Fibroblast of lung (primary cell): ENCODE measurements at regions not wholly inside any gene's neighbourhood (a gene's known extent, or its start where the extent isn't known, plus 50 kb on each side); places are given as distances from the start of the nearest gene placed in this dataset.

Experiments
- CTCF ChIP-seq, 2 donors: IDR thresholded peaks in 1 of 2; conservative IDR thresholded peaks in 1 of 2; 1 replicate in 1 of 2; 2 replicates in 1 of 2; pipeline ENCODE4 v1.5.1; 2011 to 2012; ENCODE audit warnings: low read length in 2 of 2, control low read depth in 1 of 2, inconsistent platforms in 1 of 2, low read depth in 1 of 2, mild to moderate bottlenecking in 1 of 2
- EZH2 ChIP-seq: IDR thresholded peaks from 2 replicates; pipeline ENCODE4 v1.5.1; 2012; ENCODE audit warnings: low read length, control low read depth, mild to moderate bottlenecking; ENCODE audit errors: missing control alignments

GRCh38 chr7:119167431-119167830 lies 942.9 kb downstream of the ANKRD7 start:
- TF ChIP-seq CTCF (conservative IDR thresholded peaks at IDR 0.05 in 1 of 2, IDR thresholded peaks at IDR 0.05 in 1 of 2; ENCODE audit: low read depth in 1 of 2, low read length in 2 of 2) (no peak), EZH2 (no peak)
